Activated naive CD8-positive, alpha-beta T cell treated with anti-CD3 and anti-CD28 coated beads, Interleukin-2, amount 50 U/mL, for 16 hours (primary cell): ENCODE measurements at regions not wholly inside any gene's neighbourhood (a gene's known extent, or its start where the extent isn't known, plus 50 kb on each side); places are given as distances from the start of the nearest gene placed in this dataset.

Experiments
- DNase-seq: peaks from one replicate; pipeline ENCODE4 v3.0.0-alpha.2; 2020; ENCODE audit warnings: low read depth, low spot score

GRCh38 chr6:14783594-14783993 lies 462.3 kb upstream of the JARID2 start:
- no peak for DNase-seq

GRCh38 chr6:14784596-14785492 lies 461.0 kb upstream of the JARID2 start:
- DNase-seq = no peak

GRCh38 chr6:14785493-14785790 lies 460.4 kb upstream of the JARID2 start:
- no peak for DNase-seq

GRCh38 chr6:14786008-14786407 lies 459.9 kb upstream of the JARID2 start:
- no peak for DNase-seq

GRCh38 chr6:14786455-14786854 lies 459.4 kb upstream of the JARID2 start:
- no peak for DNase-seq

- no peak for DNase-seq
Observed at GRCh38 chr6:14787250-14787649, 458.6 kb upstream of the JARID2 start.

GRCh38 chr6:14787677-14788076 lies 458.2 kb upstream of the JARID2 start:
- no peak for DNase-seq

GRCh38 chr6:14789996-14790395 lies 455.9 kb upstream of the JARID2 start:
- no peak for DNase-seq

GRCh38 chr6:14790976-14791375 lies 454.9 kb upstream of the JARID2 start:
- DNase-seq = no peak

GRCh38 chr6:14791526-14791925 lies 454.3 kb upstream of the JARID2 start:
- no peak for DNase-seq

GRCh38 chr6:14792118-14792955 lies 453.5 kb upstream of the JARID2 start:
- DNase-seq = no peak

GRCh38 chr6:14795451-14795850 lies 450.4 kb upstream of the JARID2 start:
- DNase-seq = no peak

- DNase-seq = no peak
Observed at GRCh38 chr6:14796974-14797762, 448.7 kb upstream of the JARID2 start.

GRCh38 chr6:14797875-14798593 lies 447.8 kb upstream of the JARID2 start:
- no peak for DNase-seq

GRCh38 chr6:14798594-14798982 lies 447.3 kb upstream of the JARID2 start:
- no peak for DNase-seq

GRCh38 chr6:14798996-14799588 lies 446.8 kb upstream of the JARID2 start:
- DNase-seq = no peak

- no peak for DNase-seq
Observed at GRCh38 chr6:14799928-14800327, 445.9 kb upstream of the JARID2 start.

GRCh38 chr6:14802514-14803160 lies 443.2 kb upstream of the JARID2 start:
- DNase-seq = no peak

- no peak for DNase-seq
Observed at GRCh38 chr6:14804001-14804784, 441.7 kb upstream of the JARID2 start.

GRCh38 chr6:14804785-14805210 lies 441.1 kb upstream of the JARID2 start:
- no peak for DNase-seq
